NCI-H446 treated with DMSO at 0.1 percent for 48 hours (cell line): ENCODE measurements at regions not wholly inside any gene's neighbourhood (a gene's known extent, or its start where the extent isn't known, plus 50 kb on each side); places are given as distances from the start of the nearest gene placed in this dataset.
"Not testable (repeated sequence)": the region's sequence is repeated elsewhere in the genome, so short reads cannot be mapped to it uniquely, and the experiment has no call there.

Experiments used
- DNase-seq: peaks from one replicate; lab custom pipeline; 2025; lab: John Stamatoyannopoulos, UW

GRCh38 chr18:4765401-4765800, 310.3 kb upstream of the DLGAP1 start:
- DNase-seq = no peak

GRCh38 chr18:4762330-4762729, 307.2 kb upstream of the DLGAP1 start:
- DNase-seq = peak; percentile 28

GRCh38 chr18:4758980-4759379, 303.9 kb upstream of the DLGAP1 start:
- DNase-seq = no peak

- no peak for DNase-seq
Observed at GRCh38 chr18:4755848-4756247, 300.7 kb upstream of the DLGAP1 start.

- DNase-seq = not testable (repeated sequence)
Observed at GRCh38 chr18:4753151-4753550, 298.0 kb upstream of the DLGAP1 start.

- no peak for DNase-seq
Observed at GRCh38 chr18:4751523-4751922, 296.4 kb upstream of the DLGAP1 start.

GRCh38 chr18:4750393-4751346, 295.6 kb upstream of the DLGAP1 start:
- peak; percentile 11 for DNase-seq

- peak; percentile 9 for DNase-seq
Observed at GRCh38 chr18:4748975-4749374, 293.9 kb upstream of the DLGAP1 start.

GRCh38 chr18:4734903-4735302, 279.8 kb upstream of the DLGAP1 start:
- DNase-seq = no peak

GRCh38 chr18:4734021-4734420, 278.9 kb upstream of the DLGAP1 start:
- DNase-seq = no peak

- DNase-seq = no peak
Observed at GRCh38 chr18:4721545-4721944, 266.4 kb upstream of the DLGAP1 start.

- no peak for DNase-seq
Observed at GRCh38 chr18:4720518-4720917, 265.4 kb upstream of the DLGAP1 start.

GRCh38 chr18:4705894-4706293, 250.8 kb upstream of the DLGAP1 start:
- no peak for DNase-seq

- DNase-seq = no peak
Observed at GRCh38 chr18:4704781-4705180, 249.7 kb upstream of the DLGAP1 start.

- no peak for DNase-seq
Observed at GRCh38 chr18:4691836-4692235, 236.7 kb upstream of the DLGAP1 start.

- not testable (repeated sequence) for DNase-seq
Observed at GRCh38 chr18:4678685-4679084, 223.6 kb upstream of the DLGAP1 start.

GRCh38 chr18:4677006-4677405, 221.9 kb upstream of the DLGAP1 start:
- no peak for DNase-seq

GRCh38 chr18:4672162-4672561, 217.1 kb upstream of the DLGAP1 start:
- no peak for DNase-seq

- DNase-seq = no peak
Observed at GRCh38 chr18:4658804-4659203, 203.7 kb upstream of the DLGAP1 start.

- no peak for DNase-seq
Observed at GRCh38 chr18:4653418-4653817, 198.3 kb upstream of the DLGAP1 start.

- DNase-seq = no peak
Observed at GRCh38 chr18:4641771-4642368, 186.8 kb upstream of the DLGAP1 start.

- DNase-seq = no peak
Observed at GRCh38 chr18:4640349-4641012, 185.4 kb upstream of the DLGAP1 start.
